Esophagus squamous epithelium (tissue), 4 donors: ENCODE measurements at regions not wholly inside any gene's neighbourhood (a gene's known extent, or its start where the extent isn't known, plus 50 kb on each side); places are given as distances from the start of the nearest gene placed in this dataset.

Source experiments
- CTCF ChIP-seq, 6 experiments: fragments of 450-650 bp in 4 of 6; fragments of 200-600 bp in 2 of 6; sonication (generic) in 2 of 6; IDR thresholded peaks; one replicate each; pipeline ENCODE4 v1.5.1; 2016 to 2019; ENCODE audit warnings: antibody characterized with exemption in 6 of 6, mild to moderate bottlenecking in 4 of 6, moderate library complexity in 4 of 6
- POLR2A ChIP-seq, 4 donors: fragments of 450-650 bp; IDR thresholded peaks; one replicate each; pipeline ENCODE4 v1.6.1; 2017; ENCODE audit warnings: antibody characterized with exemption in 4 of 4, mild to moderate bottlenecking in 4 of 4, moderate library complexity in 3 of 4

GRCh38 chr1:104387716-104388508 is 638.2 kb downstream of the AMY1C start:
- TF ChIP-seq CTCF (IDR thresholded peaks at IDR 0.05) = no peak
- no peak for TF ChIP-seq POLR2A (IDR thresholded peaks at IDR 0.05)
